Fibroblast of lung (primary cell): ENCODE measurements at regions not wholly inside any gene's neighbourhood (a gene's known extent, or its start where the extent isn't known, plus 50 kb on each side); places are given as distances from the start of the nearest gene placed in this dataset.

ENCODE experiments used
- CTCF ChIP-seq, 2 donors: IDR thresholded peaks in 1 of 2; conservative IDR thresholded peaks in 1 of 2; 1 replicate in 1 of 2; 2 replicates in 1 of 2; pipeline ENCODE4 v1.5.1; 2011 to 2012; ENCODE audit warnings: low read length in 2 of 2, control low read depth in 1 of 2, inconsistent platforms in 1 of 2, low read depth in 1 of 2, mild to moderate bottlenecking in 1 of 2
- EZH2 ChIP-seq: IDR thresholded peaks from 2 replicates; pipeline ENCODE4 v1.5.1; 2012; ENCODE audit warnings: low read length, control low read depth, mild to moderate bottlenecking; ENCODE audit errors: missing control alignments

DNA sequence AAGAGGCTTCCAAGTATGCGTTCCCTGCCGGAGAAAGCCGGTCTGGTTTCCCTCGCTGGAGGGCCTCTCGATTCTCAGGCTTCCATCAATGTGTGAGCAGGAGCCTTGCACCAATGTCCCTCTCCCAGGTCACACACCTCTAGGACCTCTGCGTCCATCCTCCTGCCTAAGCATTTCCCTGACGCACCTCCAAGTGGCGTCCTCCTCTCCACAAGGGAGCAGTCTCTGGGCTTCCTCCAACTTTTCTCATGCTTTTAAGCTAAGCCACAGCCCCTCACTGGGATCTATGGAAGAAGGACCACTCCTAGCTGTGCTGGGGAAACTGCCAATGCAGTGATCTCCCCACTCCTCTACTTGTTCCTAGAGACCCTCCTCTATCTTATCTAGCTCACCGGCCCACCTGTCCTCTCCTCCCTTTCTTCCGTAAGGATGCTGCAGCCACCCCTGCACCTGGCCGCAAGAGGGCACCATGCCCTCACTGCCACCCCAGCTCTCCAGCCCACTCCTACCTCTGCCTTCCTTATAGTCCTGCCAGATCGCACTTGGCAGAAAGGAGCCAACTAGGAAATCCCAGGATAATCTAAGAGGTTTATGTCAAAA, 258.7 kb downstream of the LRFN2 start:
- TF ChIP-seq EZH2 (no peak), CTCF (conservative IDR thresholded peaks at IDR 0.05 in 1 of 2, IDR thresholded peaks at IDR 0.05 in 1 of 2; ENCODE audit: low read depth in 1 of 2, low read length in 2 of 2) (peak in 1 of 2 donors; percentile 3)
